WI38 (cell line): ENCODE measurements at regions not wholly inside any gene's neighbourhood (a gene's known extent, or its start where the extent isn't known, plus 50 kb on each side); places are given as distances from the start of the nearest gene placed in this dataset.
"Not testable (repeated sequence)": the region's sequence is repeated elsewhere in the genome, so short reads cannot be mapped to it uniquely, and the experiment has no call there.

Experiments used
- H3K4me3 ChIP-seq: 2 replicates; pipeline ENCODE4 v1.5.1; 2011; ENCODE audit warnings: low read depth, mild to moderate bottlenecking, control low read depth, low read length
- TF ChIP-seq, protein P1 (sequence below): IDR thresholded peaks from 2 replicates; pipeline ENCODE4 v1.5.1; 2012; ENCODE audit warnings: low read depth, mild to moderate bottlenecking, control low read depth, low read length

DNA sequence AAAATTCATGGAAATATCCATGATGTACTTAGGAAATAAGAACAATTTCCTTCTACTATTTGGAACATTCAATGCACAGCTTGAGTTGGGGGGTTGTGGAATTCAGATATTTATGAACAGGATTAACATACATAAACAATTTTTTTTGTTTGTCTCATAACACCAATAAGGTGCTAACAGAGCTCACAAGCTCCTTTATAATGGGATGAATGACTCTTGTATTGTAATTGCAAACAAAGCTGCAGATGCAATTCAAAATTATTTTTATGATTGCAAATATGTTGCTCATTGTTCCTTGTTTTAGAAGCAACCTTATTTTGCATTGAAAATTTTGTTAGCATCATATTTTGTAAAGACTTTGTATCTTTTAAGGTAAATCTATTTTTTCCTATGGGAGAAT, 265.7 kb downstream of the PCDH17 start:
- H3K4me3 ChIP-seq, result no peak overlapping the region
- TF ChIP-seq, protein P1, sequence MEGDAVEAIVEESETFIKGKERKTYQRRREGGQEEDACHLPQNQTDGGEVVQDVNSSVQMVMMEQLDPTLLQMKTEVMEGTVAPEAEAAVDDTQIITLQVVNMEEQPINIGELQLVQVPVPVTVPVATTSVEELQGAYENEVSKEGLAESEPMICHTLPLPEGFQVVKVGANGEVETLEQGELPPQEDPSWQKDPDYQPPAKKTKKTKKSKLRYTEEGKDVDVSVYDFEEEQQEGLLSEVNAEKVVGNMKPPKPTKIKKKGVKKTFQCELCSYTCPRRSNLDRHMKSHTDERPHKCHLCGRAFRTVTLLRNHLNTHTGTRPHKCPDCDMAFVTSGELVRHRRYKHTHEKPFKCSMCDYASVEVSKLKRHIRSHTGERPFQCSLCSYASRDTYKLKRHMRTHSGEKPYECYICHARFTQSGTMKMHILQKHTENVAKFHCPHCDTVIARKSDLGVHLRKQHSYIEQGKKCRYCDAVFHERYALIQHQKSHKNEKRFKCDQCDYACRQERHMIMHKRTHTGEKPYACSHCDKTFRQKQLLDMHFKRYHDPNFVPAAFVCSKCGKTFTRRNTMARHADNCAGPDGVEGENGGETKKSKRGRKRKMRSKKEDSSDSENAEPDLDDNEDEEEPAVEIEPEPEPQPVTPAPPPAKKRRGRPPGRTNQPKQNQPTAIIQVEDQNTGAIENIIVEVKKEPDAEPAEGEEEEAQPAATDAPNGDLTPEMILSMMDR, result no peak

DNA sequence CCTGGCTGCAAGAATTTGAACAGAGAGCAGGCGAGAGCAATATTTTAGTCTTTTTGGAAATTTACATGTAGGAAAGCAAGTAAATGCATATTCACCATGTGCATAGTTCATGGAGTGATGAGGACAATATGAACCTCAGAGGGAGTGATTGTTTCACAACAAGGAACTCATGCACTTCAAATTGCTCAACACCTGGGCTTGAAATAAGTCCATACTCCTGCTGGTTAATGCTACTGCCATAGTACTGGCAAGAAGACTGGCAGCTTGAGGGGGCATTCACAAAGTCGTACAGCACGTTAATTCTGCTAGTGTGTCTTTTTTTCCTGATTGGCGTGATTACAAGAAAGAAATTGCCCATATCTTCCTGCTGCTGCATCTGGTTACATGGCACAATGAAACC, 267.6 kb downstream of the PCDH17 start:
- TF ChIP-seq, protein P1, result no peak
- no peak overlapping the region for H3K4me3 ChIP-seq

DNA sequence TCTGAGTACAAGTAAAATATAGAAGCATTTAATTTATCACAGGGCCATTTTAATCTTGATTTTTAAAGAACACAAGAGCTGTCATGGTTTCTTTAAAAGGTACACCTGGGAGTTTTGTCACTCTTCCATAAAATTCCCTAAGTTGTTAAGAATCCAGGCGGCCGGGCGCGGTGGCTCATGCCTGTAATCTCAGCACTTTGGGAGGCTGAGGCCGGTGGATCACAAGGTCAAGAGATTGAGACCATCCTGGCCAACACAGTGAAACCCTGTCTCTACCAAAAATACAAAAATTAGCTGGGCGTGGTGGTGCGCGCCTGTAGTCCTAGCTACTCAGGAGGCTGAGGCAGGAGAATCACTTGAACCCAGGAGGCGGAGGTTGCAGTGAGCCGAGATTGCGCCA, 278.3 kb downstream of the PCDH17 start:
- not testable (repeated sequence) for H3K4me3 ChIP-seq

DNA sequence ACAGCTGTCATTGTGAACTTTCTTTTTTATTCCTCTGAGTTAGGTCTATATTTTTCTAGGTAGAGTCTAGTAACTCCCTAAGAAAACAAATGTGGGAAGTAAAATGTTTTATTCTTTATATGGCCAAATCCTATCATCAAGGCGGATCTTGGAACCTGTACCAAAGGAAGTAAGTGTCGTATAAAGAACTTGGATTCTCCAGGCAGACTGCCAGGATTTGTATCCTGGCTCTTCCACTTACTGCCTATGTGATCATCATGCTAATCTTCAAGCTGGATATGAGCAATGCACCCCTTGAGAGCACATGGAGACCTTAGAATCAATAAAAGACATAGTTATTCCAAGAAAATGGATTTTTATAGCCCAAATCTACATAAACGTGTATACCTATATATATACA, 286.5 kb downstream of the PCDH17 start:
- TF ChIP-seq, protein P1, result no peak
- H3K4me3 ChIP-seq, result no peak overlapping the region

DNA sequence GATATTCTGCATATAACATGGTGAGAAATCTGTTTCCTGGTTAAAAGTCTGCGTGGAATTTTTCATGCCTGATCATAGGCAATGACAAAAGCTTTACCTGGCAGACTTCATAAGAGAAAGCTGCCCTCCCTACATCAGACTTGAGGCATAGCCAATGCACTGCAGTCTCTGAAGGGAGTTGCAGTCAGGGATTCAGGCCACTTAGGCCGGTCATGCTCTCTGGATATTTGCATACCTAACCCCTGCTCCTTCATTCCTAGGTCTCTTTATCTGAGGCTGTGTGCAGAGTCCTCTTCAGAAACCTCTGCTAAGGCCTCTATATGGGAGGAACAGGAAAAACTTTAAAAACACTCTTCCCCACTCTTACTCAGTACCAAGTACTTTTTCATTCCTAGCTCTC, 287.4 kb downstream of the PCDH17 start:
- TF ChIP-seq, protein P1, result no peak
- no peak overlapping the region for H3K4me3 ChIP-seq

DNA sequence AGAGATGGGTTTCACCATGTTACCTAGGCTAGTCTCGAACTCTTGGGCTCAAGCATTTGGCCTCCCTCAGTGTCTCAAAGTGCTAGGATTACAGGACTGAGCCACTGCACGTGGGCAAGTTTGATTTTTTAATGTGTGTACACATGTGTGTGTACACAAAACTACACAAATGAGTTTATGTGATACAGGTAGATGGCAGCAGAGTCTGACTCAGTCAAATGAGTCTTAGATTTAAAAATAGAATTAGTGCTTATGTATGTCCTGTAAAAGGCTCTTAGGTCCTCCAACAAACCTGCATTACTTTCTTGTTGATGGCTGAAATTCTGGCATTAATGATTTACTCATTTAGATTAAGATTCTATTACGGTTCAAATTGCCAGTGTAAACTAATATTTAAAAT, 293.7 kb downstream of the PCDH17 start:
- TF ChIP-seq, protein P1, result no peak
- no peak overlapping the region for H3K4me3 ChIP-seq

DNA sequence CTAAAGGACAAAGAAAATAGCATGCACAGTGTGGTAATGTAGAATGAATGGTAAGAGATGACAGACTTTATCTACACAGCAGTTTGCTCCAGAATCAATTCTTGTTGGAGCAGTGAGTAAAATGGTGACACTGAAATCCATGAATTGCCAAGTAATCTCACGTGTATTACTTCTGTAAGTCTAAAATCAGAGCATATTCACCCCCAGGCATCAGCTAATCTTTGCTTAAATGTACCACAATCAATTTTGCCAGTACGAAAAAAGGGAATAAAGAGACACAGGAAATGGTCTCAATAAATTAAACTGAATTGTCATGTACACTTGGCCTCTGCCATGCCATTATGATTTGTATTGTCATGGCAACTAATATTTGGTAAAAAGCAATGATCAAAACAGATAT, 294.2 kb downstream of the PCDH17 start:
- H3K4me3 ChIP-seq, result no peak overlapping the region
- TF ChIP-seq, protein P1, result no peak

DNA sequence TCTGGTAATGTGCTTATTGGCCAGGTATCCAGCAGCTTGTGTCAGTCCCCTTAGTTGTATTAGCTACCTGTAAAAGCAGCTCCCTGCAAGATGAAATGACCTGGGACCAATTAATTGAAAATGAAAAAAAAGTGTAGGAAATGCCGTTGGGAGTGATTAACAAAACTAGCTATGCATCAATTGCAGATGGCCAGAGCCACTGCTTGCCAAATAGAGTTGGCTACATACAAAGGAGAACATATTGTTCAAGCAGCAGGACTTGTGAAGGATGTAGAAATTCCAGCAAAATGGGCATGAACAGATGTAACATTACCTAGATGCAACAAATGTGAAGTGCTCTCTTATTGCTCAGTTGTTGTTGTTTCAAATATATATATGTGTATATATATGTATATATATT, 300.5 kb downstream of the PCDH17 start:
- TF ChIP-seq, protein P1, result no peak
- H3K4me3 ChIP-seq, result no peak overlapping the region
